Peyer's patch (tissue), 4 donors: ENCODE measurements at regions not wholly inside any gene's neighbourhood (a gene's known extent, or its start where the extent isn't known, plus 50 kb on each side); places are given as distances from the start of the nearest gene placed in this dataset.

ENCODE experiments used
- DNase-seq, 3 donors: peaks; one replicate each; pipeline ENCODE4 v3.0.0-alpha.2; 2017 to 2019
- H3K27ac ChIP-seq, 4 donors: fragments of 200-600 bp; sonication (generic); one replicate each; pipeline ENCODE4 v1.5.1; 2016 to 2019
- H3K27me3 ChIP-seq, 2 donors: fragments of 200-600 bp; sonication (generic); one replicate each; pipeline ENCODE4 v1.5.1; 2019
- H3K36me3 ChIP-seq, 3 donors: fragments of 200-600 bp; sonication (generic); one replicate each; pipeline ENCODE4 v1.5.1; 2016 to 2019
- H3K4me1 ChIP-seq, 4 donors: fragments of 200-600 bp; sonication (generic); one replicate each; pipeline ENCODE4 v1.5.1; 2016 to 2019
- H3K4me3 ChIP-seq, 4 donors: fragments of 200-600 bp; sonication (generic); 1 replicate in 3 of 4; 2 replicates in 1 of 4; pipeline ENCODE4 v1.5.1; 2016 to 2019; ENCODE audit warnings: mild to moderate bottlenecking in 1 of 4
- H3K9me3 ChIP-seq, 4 donors: fragments of 200-600 bp; sonication (generic); one replicate each; pipeline ENCODE4 v1.5.1; 2016 to 2019; ENCODE audit warnings: mild to moderate bottlenecking in 1 of 4
- POLR2A ChIP-seq, 2 donors: fragments of 450-650 bp; IDR thresholded peaks; one replicate each; pipeline ENCODE4 v1.5.1; 2017; ENCODE audit warnings: antibody characterized with exemption in 2 of 2, mild to moderate bottlenecking in 2 of 2, moderate library complexity in 2 of 2
- TF ChIP-seq, protein P1 (sequence below), 6 experiments: fragments of 450-650 bp in 4 of 6; fragments of 200-600 bp in 2 of 6; sonication (generic) in 1 of 6; IDR thresholded peaks; one replicate each; pipeline ENCODE4 v1.5.1; 2017 to 2019; ENCODE audit warnings: antibody characterized with exemption in 6 of 6, mild to moderate bottlenecking in 3 of 6, moderate library complexity in 1 of 6

DNA sequence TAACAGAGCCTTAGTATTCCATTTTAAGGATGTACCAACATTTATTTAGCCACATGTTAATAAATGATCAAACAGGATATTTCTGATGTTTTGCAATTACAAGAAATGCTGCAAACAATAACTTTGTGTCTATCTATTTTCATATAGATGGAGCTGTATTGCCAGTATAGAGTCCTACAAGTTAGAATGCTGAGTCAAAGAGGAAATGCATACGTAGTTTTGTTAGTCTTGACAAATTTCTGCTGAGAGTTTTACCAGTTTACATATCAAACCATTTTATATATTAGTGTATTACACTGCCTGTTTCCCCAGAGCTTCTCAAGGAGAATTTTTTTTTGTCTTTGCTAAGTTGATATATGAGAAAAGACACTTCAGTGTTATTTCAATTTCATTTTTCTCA is 541.7 kb downstream of the SLC16A7 start:
- Histone ChIP-seq H3K4me1 (no peaks in the 10 kb centered on the region), H3K27ac (no peak overlapping the region), H3K4me3 (no peak overlapping the region), H3K27me3 (no peaks in the 10 kb centered on the region), H3K9me3 (no peaks in the 10 kb centered on the region), H3K36me3 (no peaks in the 10 kb centered on the region)
- TF ChIP-seq, protein P1, sequence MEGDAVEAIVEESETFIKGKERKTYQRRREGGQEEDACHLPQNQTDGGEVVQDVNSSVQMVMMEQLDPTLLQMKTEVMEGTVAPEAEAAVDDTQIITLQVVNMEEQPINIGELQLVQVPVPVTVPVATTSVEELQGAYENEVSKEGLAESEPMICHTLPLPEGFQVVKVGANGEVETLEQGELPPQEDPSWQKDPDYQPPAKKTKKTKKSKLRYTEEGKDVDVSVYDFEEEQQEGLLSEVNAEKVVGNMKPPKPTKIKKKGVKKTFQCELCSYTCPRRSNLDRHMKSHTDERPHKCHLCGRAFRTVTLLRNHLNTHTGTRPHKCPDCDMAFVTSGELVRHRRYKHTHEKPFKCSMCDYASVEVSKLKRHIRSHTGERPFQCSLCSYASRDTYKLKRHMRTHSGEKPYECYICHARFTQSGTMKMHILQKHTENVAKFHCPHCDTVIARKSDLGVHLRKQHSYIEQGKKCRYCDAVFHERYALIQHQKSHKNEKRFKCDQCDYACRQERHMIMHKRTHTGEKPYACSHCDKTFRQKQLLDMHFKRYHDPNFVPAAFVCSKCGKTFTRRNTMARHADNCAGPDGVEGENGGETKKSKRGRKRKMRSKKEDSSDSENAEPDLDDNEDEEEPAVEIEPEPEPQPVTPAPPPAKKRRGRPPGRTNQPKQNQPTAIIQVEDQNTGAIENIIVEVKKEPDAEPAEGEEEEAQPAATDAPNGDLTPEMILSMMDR (IDR thresholded peaks at IDR 0.05) = no peak
- TF ChIP-seq POLR2A (IDR thresholded peaks at IDR 0.05) = no peak
- DNase-seq = no peak

DNA sequence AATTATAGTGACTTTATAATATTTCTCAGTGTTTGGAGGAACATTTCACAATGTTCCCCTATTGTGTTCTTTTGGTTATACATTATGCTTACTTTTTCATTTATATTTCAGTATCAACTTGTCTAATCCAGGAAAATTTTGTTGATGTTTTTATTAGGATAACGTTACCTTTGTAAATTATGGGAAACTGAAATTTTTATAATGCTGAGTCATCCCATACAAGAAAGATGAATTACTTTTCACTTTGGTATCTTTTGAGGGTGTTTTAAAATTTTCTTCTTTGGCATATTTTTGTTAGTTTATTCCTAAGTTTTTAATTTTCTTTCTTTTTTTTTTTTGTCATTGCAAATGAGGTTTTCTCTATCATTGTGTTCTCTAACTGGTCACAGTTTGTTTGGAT is 542.7 kb downstream of the SLC16A7 start:
- Histone ChIP-seq H3K4me3 (no peak overlapping the region), H3K27me3 (no peaks in the 10 kb centered on the region), H3K4me1 (no peaks in the 10 kb centered on the region), H3K9me3 (no peaks in the 10 kb centered on the region), H3K36me3 (no peaks in the 10 kb centered on the region), H3K27ac (no peak overlapping the region)
- no peak for DNase-seq
- TF ChIP-seq, protein P1 (IDR thresholded peaks at IDR 0.05) = no peak
- TF ChIP-seq POLR2A (IDR thresholded peaks at IDR 0.05) = no peak

DNA sequence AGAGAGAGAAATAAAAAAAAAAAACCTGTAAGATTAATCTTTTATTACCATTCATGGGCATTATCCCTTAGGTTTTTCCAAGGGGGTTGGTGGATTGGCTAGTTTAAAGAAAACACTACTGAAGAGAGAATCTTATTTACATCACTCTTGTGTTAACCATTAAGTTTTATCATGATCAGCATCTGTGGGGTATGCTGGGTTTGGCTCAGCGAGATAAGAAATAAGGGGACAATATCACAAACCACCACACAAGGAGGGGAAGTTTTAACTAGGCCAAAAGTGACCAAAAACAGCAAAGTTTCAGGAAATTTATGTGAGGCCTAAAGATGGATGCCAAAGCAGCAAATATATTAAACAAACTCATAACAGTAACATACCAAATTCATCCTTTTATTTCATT is 548.6 kb downstream of the SLC16A7 start:
- H3K9me3 ChIP-seq = no peaks in the 10 kb centered on the region
- no peak overlapping the region for H3K4me3 ChIP-seq
- TF ChIP-seq POLR2A (IDR thresholded peaks at IDR 0.05) = no peak
- TF ChIP-seq, protein P1 (IDR thresholded peaks at IDR 0.05) = no peak
- H3K27me3 ChIP-seq = no peaks in the 10 kb centered on the region
- H3K36me3 ChIP-seq = no peaks in the 10 kb centered on the region
- no peak for DNase-seq
- no peak overlapping the region for H3K27ac ChIP-seq
- H3K4me1 ChIP-seq = no peaks in the 10 kb centered on the region

DNA sequence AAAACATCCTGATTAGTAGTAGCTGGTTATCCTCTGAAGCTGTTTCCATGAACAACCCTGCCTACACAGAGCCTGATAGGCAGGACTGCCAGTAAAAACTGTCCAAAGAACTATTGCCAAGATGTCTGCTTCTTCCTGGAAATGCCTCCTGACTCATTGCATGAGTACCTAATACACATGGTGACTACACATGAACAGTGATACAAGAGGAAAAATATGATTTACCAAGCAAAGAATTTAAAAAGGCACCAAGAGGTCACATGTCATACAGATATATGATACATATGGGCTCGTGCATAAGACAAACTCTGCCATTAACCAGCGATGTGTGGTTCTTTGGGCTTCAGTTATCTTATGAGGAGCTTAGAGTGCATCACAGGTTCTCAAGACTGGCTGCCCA is 552.3 kb downstream of the SLC16A7 start:
- Histone ChIP-seq H3K27me3 (no peaks in the 10 kb centered on the region), H3K4me3 (no peak overlapping the region), H3K9me3 (no peaks in the 10 kb centered on the region), H3K36me3 (no peaks in the 10 kb centered on the region), H3K27ac (no peak overlapping the region), H3K4me1 (no peaks in the 10 kb centered on the region)
- TF ChIP-seq, protein P1 (IDR thresholded peaks at IDR 0.05) = no peak
- TF ChIP-seq POLR2A (IDR thresholded peaks at IDR 0.05) = no peak
- no peak for DNase-seq

DNA sequence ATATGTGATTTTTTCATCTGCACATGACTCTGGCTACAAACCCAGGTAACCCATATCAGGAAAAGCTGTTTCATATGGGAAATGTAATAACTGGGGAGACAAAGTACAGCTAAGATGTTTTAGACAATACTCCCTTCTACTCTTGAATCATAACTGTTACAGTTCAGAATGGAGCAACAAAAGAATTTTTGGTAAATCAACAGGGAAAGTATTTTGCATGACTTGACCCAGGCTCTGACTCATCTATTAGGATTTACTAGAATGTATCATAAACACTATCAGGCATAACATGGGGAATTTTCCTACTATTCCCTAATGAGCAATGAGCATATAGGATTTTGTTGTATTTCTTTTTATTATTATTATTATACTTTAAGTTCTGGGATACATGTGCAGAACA is 553.0 kb downstream of the SLC16A7 start:
- H3K4me3 ChIP-seq = no peak overlapping the region
- no peaks in the 10 kb centered on the region for H3K27me3 ChIP-seq
- no peak for DNase-seq
- H3K4me1 ChIP-seq = no peaks in the 10 kb centered on the region
- TF ChIP-seq POLR2A (IDR thresholded peaks at IDR 0.05) = no peak
- TF ChIP-seq, protein P1 (IDR thresholded peaks at IDR 0.05) = no peak
- H3K36me3 ChIP-seq = no peaks in the 10 kb centered on the region
- no peaks in the 10 kb centered on the region for H3K9me3 ChIP-seq
- no peak overlapping the region for H3K27ac ChIP-seq

DNA sequence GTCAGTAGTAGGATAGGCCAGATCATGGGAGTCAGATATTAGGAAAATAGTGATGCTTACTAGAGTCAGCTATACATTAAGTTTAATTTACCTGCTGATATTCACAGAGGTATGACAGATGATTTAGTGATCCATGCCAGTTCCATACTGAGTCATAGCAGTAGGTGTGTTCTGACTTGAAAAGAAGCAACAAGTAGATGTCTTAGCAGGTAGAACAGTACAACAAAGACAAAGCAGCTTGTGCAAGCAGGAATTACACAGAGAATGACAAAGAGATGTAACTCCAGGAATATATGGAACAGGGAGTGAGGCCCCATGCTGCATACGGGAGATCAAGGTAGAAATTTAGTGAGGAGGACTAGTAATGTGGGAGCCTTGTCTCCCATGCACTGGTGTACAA is 556.9 kb downstream of the SLC16A7 start:
- Histone ChIP-seq H3K4me3 (no peak overlapping the region), H3K27me3 (no peaks in the 10 kb centered on the region), H3K27ac (no peak overlapping the region), H3K36me3 (no peaks in the 10 kb centered on the region), H3K9me3 (no peaks in the 10 kb centered on the region), H3K4me1 (no peaks in the 10 kb centered on the region)
- TF ChIP-seq POLR2A (IDR thresholded peaks at IDR 0.05) = no peak
- TF ChIP-seq, protein P1 (IDR thresholded peaks at IDR 0.05) = no peak
- no peak for DNase-seq
